Hepatocyte (in vitro differentiated cells): ENCODE measurements at regions not wholly inside any gene's neighbourhood (a gene's known extent, or its start where the extent isn't known, plus 50 kb on each side); places are given as distances from the start of the nearest gene placed in this dataset.

ENCODE experiments used
- EZH2 ChIP-seq: fragments of 200-600 bp; sonication (generic); IDR thresholded peaks from 2 replicates; pipeline ENCODE4 v1.6.1; 2016; ENCODE audit warnings: antibody characterized with exemption, mild to moderate bottlenecking, borderline replicate concordance
- EZH2phosphoT487 ChIP-seq: fragments of 200-600 bp; sonication (generic); IDR thresholded peaks from one replicate; pipeline ENCODE4 v1.6.1; 2018; ENCODE audit warnings: antibody characterized with exemption, mild to moderate bottlenecking, low read depth, moderate library complexity; ENCODE audit not compliant: unreplicated experiment, severe bottlenecking
- TF ChIP-seq, protein P1 (sequence below): fragments of 200-600 bp; sonication (generic); IDR thresholded peaks from 2 replicates; pipeline ENCODE4 v1.5.1; 2016; ENCODE audit warnings: antibody characterized with exemption, mild to moderate bottlenecking; ENCODE audit not compliant: poor library complexity

DNA sequence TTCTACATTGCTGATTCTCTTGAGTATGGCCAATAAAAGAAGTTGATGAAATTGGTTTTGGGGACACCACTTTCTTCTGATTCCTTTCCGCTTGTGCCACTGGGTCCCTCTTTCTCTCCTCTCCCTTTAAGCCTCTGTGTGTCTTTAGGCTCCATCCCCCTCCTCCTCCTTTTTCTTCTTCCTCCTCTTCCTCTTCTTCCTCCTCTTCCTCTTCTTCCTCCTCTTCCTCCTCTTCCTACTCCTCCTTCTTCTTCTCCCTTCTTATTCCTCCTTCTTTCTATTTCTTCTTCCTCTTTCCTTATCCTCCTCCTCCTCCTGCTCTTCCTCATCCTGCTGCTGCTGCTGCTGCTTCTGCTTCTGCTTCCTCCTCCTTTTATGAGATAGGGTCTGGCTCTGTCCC is 93.7 kb downstream of the CHD9NB start:
- TF ChIP-seq, protein P1, sequence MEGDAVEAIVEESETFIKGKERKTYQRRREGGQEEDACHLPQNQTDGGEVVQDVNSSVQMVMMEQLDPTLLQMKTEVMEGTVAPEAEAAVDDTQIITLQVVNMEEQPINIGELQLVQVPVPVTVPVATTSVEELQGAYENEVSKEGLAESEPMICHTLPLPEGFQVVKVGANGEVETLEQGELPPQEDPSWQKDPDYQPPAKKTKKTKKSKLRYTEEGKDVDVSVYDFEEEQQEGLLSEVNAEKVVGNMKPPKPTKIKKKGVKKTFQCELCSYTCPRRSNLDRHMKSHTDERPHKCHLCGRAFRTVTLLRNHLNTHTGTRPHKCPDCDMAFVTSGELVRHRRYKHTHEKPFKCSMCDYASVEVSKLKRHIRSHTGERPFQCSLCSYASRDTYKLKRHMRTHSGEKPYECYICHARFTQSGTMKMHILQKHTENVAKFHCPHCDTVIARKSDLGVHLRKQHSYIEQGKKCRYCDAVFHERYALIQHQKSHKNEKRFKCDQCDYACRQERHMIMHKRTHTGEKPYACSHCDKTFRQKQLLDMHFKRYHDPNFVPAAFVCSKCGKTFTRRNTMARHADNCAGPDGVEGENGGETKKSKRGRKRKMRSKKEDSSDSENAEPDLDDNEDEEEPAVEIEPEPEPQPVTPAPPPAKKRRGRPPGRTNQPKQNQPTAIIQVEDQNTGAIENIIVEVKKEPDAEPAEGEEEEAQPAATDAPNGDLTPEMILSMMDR: no peak
- no peak for TF ChIP-seq EZH2
- TF ChIP-seq EZH2phosphoT487: no peak
